ENCODE measurements at regions not wholly inside any gene's neighbourhood (a gene's known extent, or its start where the extent isn't known, plus 50 kb on each side); places are given as distances from the start of the nearest gene placed in this dataset.
"Not testable (repeated sequence)": the region's sequence is repeated elsewhere in the genome, so short reads cannot be mapped to it uniquely, and the experiment has no call there.

GRCh38 chr4:130995988-130996387, 1900.0 kb downstream of the C4orf33 start:
- H3K27ac Mint-ChIP-seq, result no peak overlapping the region

GRCh38 chr4:131001371-131001770, 1905.4 kb downstream of the C4orf33 start:
- Mint-ChIP-seq H3K9me3 (peaks cover 0 to 2% (median 1%) of the 10 kb centered on the region in 3 donors), H3K27me3 (no peaks in the 10 kb centered on the region), H3K4me1 (no peaks in the 10 kb centered on the region), H3K36me3 (no peaks in the 10 kb centered on the region), H3K27ac (no peak overlapping the region), H3K4me3 (no peak overlapping the region)

More at GRCh38 chr4:130995988-130996387, 1900.0 kb downstream of the C4orf33 start:
- Mint-ChIP-seq H3K4me1 (no peaks in the 10 kb centered on the region), H3K9me3 (peaks cover 1 to 5% (median 4%) of the 10 kb centered on the region in 3 donors), H3K36me3 (no peaks in the 10 kb centered on the region), H3K27me3 (no peaks in the 10 kb centered on the region), H3K4me3 (no peak overlapping the region)

- no peaks in the 10 kb centered on the region for H3K27me3 Mint-ChIP-seq
- no peak overlapping the region for H3K27ac Mint-ChIP-seq
- no peaks in the 10 kb centered on the region for H3K4me1 Mint-ChIP-seq
- peaks cover under 1 to 4% (median 1%) of the 10 kb centered on the region in 3 donors for H3K9me3 Mint-ChIP-seq
- no peaks in the 10 kb centered on the region for H3K36me3 Mint-ChIP-seq
- no peak overlapping the region for H3K4me3 Mint-ChIP-seq
Observed at GRCh38 chr4:131002132-131002531, 1906.2 kb downstream of the C4orf33 start.

GRCh38 chr4:131006388-131006787, 1910.4 kb downstream of the C4orf33 start:
- H3K4me1 Mint-ChIP-seq, result no peaks in the 10 kb centered on the region

GRCh38 chr4:131011961-131012360, 1916.0 kb downstream of the C4orf33 start:
- H3K27me3 Mint-ChIP-seq, H3K9me3 Mint-ChIP-seq, H3K36me3 Mint-ChIP-seq, H3K4me1 Mint-ChIP-seq, H3K27ac Mint-ChIP-seq, H3K4me3 Mint-ChIP-seq: not testable (repeated sequence)

More at GRCh38 chr4:131006388-131006787, 1910.4 kb downstream of the C4orf33 start:
- no peaks in the 10 kb centered on the region for H3K36me3 Mint-ChIP-seq
- H3K27ac Mint-ChIP-seq, result no peak overlapping the region
- no peaks in the 10 kb centered on the region for H3K27me3 Mint-ChIP-seq
- peaks cover 0 to 4% (median 0%) of the 10 kb centered on the region in 3 donors for H3K9me3 Mint-ChIP-seq
- H3K4me3 Mint-ChIP-seq, result no peak overlapping the region

GRCh38 chr4:131013226-131013625, 1917.3 kb downstream of the C4orf33 start:
- no peak overlapping the region for H3K4me3 Mint-ChIP-seq
- peaks cover 1 to 6% (median 3%) of the 10 kb centered on the region in 3 donors for H3K9me3 Mint-ChIP-seq
- H3K27me3 Mint-ChIP-seq, result no peaks in the 10 kb centered on the region
- no peak overlapping the region for H3K27ac Mint-ChIP-seq
- H3K4me1 Mint-ChIP-seq, result no peaks in the 10 kb centered on the region
- no peaks in the 10 kb centered on the region for H3K36me3 Mint-ChIP-seq

GRCh38 chr4:131026771-131027170, 1930.8 kb downstream of the C4orf33 start:
- no peak overlapping the region for H3K4me3 Mint-ChIP-seq
- no peak overlapping the region for H3K27ac Mint-ChIP-seq
- H3K9me3 Mint-ChIP-seq, result peaks cover 2 to 13% (median 4%) of the 10 kb centered on the region in 3 donors
- H3K4me1 Mint-ChIP-seq, result no peaks in the 10 kb centered on the region
- H3K36me3 Mint-ChIP-seq, result no peaks in the 10 kb centered on the region
- no peaks in the 10 kb centered on the region for H3K27me3 Mint-ChIP-seq

- peaks cover 0 to 1% (median 0%) of the 10 kb centered on the region in 3 donors for H3K9me3 Mint-ChIP-seq
- no peaks in the 10 kb centered on the region for H3K27me3 Mint-ChIP-seq
- no peaks in the 10 kb centered on the region for H3K4me1 Mint-ChIP-seq
- no peak overlapping the region for H3K27ac Mint-ChIP-seq
- no peak overlapping the region for H3K4me3 Mint-ChIP-seq
- H3K36me3 Mint-ChIP-seq, result no peaks in the 10 kb centered on the region
Observed at GRCh38 chr4:131044368-131044767, 1948.4 kb downstream of the C4orf33 start.

GRCh38 chr4:131046821-131047220, 1950.9 kb downstream of the C4orf33 start:
- H3K36me3 Mint-ChIP-seq, result no peaks in the 10 kb centered on the region
- no peak overlapping the region for H3K27ac Mint-ChIP-seq
- no peaks in the 10 kb centered on the region for H3K27me3 Mint-ChIP-seq
- H3K4me3 Mint-ChIP-seq, result no peak overlapping the region
- peaks cover 0 to 5% (median 1%) of the 10 kb centered on the region in 3 donors for H3K9me3 Mint-ChIP-seq
- no peaks in the 10 kb centered on the region for H3K4me1 Mint-ChIP-seq

- no peaks in the 10 kb centered on the region for H3K27me3 Mint-ChIP-seq
- no peaks in the 10 kb centered on the region for H3K36me3 Mint-ChIP-seq
- no peak overlapping the region for H3K27ac Mint-ChIP-seq
- H3K4me1 Mint-ChIP-seq, result no peaks in the 10 kb centered on the region
- H3K9me3 Mint-ChIP-seq, result peaks cover 0 to 13% (median 5%) of the 10 kb centered on the region in 3 donors
- H3K4me3 Mint-ChIP-seq, result no peak overlapping the region
Observed at GRCh38 chr4:131052646-131053045, 1956.7 kb downstream of the C4orf33 start.

- peaks cover 0 to 13% (median 5%) of the 10 kb centered on the region in 3 donors for H3K9me3 Mint-ChIP-seq
- H3K36me3 Mint-ChIP-seq, result no peaks in the 10 kb centered on the region
- H3K4me3 Mint-ChIP-seq, result no peak overlapping the region
- H3K4me1 Mint-ChIP-seq, result no peaks in the 10 kb centered on the region
- no peaks in the 10 kb centered on the region for H3K27me3 Mint-ChIP-seq
- no peak overlapping the region for H3K27ac Mint-ChIP-seq
Observed at GRCh38 chr4:131054489-131055019, 1958.6 kb downstream of the C4orf33 start.

- Mint-ChIP-seq H3K27ac (no peak overlapping the region), H3K4me3 (no peak overlapping the region), H3K27me3 (no peaks in the 10 kb centered on the region), H3K36me3 (no peaks in the 10 kb centered on the region), H3K4me1 (no peaks in the 10 kb centered on the region), H3K9me3 (peaks cover 4 to 19% (median 4%) of the 10 kb centered on the region in 3 donors)
Observed at GRCh38 chr4:131061734-131062133, 1965.8 kb downstream of the C4orf33 start.

- Mint-ChIP-seq H3K27ac (no peak overlapping the region), H3K4me3 (no peak overlapping the region), H3K4me1 (no peaks in the 10 kb centered on the region), H3K27me3 (no peaks in the 10 kb centered on the region), H3K36me3 (no peaks in the 10 kb centered on the region), H3K9me3 (peaks cover 3 to 19% (median 4%) of the 10 kb centered on the region in 3 donors)
Observed at GRCh38 chr4:131063878-131064277, 1967.9 kb downstream of the C4orf33 start.

- H3K9me3 Mint-ChIP-seq, result peaks cover 0 to 4% (median 4%) of the 10 kb centered on the region in 3 donors
- H3K27me3 Mint-ChIP-seq, result no peaks in the 10 kb centered on the region
- H3K4me1 Mint-ChIP-seq, result no peaks in the 10 kb centered on the region
- H3K27ac Mint-ChIP-seq, result no peak overlapping the region
- H3K36me3 Mint-ChIP-seq, result no peaks in the 10 kb centered on the region
- H3K4me3 Mint-ChIP-seq, result no peak overlapping the region
Observed at GRCh38 chr4:131081069-131081468, 1985.1 kb downstream of the C4orf33 start.

GRCh38 chr4:131084997-131085396, 1989.0 kb downstream of the C4orf33 start:
- Mint-ChIP-seq H3K4me3 (no peak overlapping the region), H3K9me3 (peaks cover 0 to 1% (median 0%) of the 10 kb centered on the region in 3 donors), H3K27ac (no peak overlapping the region), H3K27me3 (no peaks in the 10 kb centered on the region), H3K36me3 (no peaks in the 10 kb centered on the region), H3K4me1 (no peaks in the 10 kb centered on the region)

GRCh38 chr4:131091896-131092295, 1995.9 kb downstream of the C4orf33 start:
- Mint-ChIP-seq H3K27ac (no peak overlapping the region), H3K27me3 (no peaks in the 10 kb centered on the region), H3K36me3 (no peaks in the 10 kb centered on the region), H3K4me1 (no peaks in the 10 kb centered on the region), H3K9me3 (peaks cover 0 to 4% (median 0%) of the 10 kb centered on the region in 3 donors), H3K4me3 (no peak overlapping the region)

Measured in IgD-negative memory B cell (primary cell).